ENCODE measurements at regions not wholly inside any gene's neighbourhood (a gene's known extent, or its start where the extent isn't known, plus 50 kb on each side); places are given as distances from the start of the nearest gene placed in this dataset.

- DNase-seq (ENCODE audit: insufficient read length, low spot score) (no peak), FAIRE-seq (no peak)
These were observed 265.7 kb upstream of the ANKRD55 start for GRCh38 chr5:56498759-56499395.

- no peak for DNase-seq (ENCODE audit: insufficient read length, low spot score)
- FAIRE-seq = no peak
These were observed 263.5 kb upstream of the ANKRD55 start for GRCh38 chr5:56496581-56497063.

DNA sequence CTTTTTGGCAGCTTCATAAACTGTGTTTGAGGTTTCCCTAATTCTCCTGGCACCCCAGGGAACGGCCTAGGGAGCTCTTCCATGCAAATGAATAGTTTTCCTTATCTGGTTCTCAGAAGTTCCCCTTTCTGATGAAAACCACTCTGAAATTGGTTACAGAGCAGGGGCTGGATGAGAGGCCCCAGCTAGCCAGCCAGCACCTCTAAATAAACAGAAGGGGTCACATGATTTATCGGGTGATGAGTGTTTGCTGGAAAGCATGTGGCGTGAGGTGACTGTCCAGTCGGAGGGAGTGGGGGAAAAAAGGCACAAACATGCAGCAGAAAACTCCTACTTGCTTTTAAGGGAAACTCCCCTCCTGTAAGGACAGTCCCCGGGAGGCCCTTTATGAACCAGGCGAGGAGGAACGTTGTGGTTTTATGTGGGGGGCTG is 261.2 kb upstream of the ANKRD55 start:
- DNase-seq (ENCODE audit: insufficient read length, low spot score) (no peak), FAIRE-seq (no peak)

GRCh38 chr5:56493766-56494165 is 260.6 kb upstream of the ANKRD55 start:
- FAIRE-seq = no peak

GRCh38 chr5:56493308-56493707 is 260.2 kb upstream of the ANKRD55 start:
- FAIRE-seq (no peak), DNase-seq (ENCODE audit: insufficient read length, low spot score) (no peak)

More at GRCh38 chr5:56493766-56494165, 260.6 kb upstream of the ANKRD55 start:
- DNase-seq (ENCODE audit: insufficient read length, low spot score) = no peak

- FAIRE-seq = no peak
- no peak for DNase-seq (ENCODE audit: insufficient read length, low spot score)
These were observed 259.7 kb upstream of the ANKRD55 start for GRCh38 chr5:56492812-56493211.

DNA sequence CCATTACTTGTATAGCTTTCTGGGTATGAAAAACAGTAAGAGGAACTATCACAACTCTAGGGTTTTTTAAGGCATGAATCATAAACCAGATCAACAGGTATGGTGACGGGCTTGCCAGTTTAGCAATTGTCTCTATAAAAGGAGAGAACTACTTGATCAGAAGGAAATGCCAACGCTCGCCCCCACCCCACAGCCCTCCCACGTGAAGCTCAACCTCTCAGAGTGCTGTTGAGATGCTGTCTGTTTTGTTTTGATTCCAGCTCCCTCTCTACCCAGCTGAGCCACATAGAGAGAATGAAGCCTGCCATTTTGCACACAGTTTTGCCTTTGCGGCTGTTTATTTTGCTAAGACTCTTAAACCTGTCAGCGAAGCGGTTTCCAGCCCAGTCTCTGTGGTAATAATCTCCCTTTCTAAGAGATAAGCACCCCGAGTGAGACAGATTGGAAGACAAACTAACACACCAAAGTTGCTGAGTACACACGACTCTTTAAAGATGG is 257.9 kb upstream of the ANKRD55 start:
- FAIRE-seq = no peak
- no peak for DNase-seq (ENCODE audit: insufficient read length, low spot score)

GRCh38 chr5:56489272-56489671 is 256.1 kb upstream of the ANKRD55 start:
- FAIRE-seq (no peak), DNase-seq (ENCODE audit: insufficient read length, low spot score) (no peak)

GRCh38 chr5:56487528-56488115 is 254.5 kb upstream of the ANKRD55 start:
- FAIRE-seq (no peak), DNase-seq (ENCODE audit: insufficient read length, low spot score) (no peak)

- no peak for DNase-seq (ENCODE audit: insufficient read length, low spot score)
These were observed 249.2 kb upstream of the ANKRD55 start for GRCh38 chr5:56482363-56482762.

GRCh38 chr5:56481428-56482357 is 248.6 kb upstream of the ANKRD55 start:
- DNase-seq (ENCODE audit: insufficient read length, low spot score) (no peak), FAIRE-seq (no peak)

More at GRCh38 chr5:56482363-56482762, 249.2 kb upstream of the ANKRD55 start:
- no peak for FAIRE-seq

GRCh38 chr5:56480705-56481427 is 247.7 kb upstream of the ANKRD55 start:
- FAIRE-seq (no peak), DNase-seq (ENCODE audit: insufficient read length, low spot score) (peak; percentile 56)

- DNase-seq (ENCODE audit: insufficient read length, low spot score) (no peak), FAIRE-seq (no peak)
These were observed 247.1 kb upstream of the ANKRD55 start for GRCh38 chr5:56480078-56480704.

GRCh38 chr5:56479696-56480077 is 246.6 kb upstream of the ANKRD55 start:
- FAIRE-seq = no peak
- DNase-seq (ENCODE audit: insufficient read length, low spot score) = no peak

DNA sequence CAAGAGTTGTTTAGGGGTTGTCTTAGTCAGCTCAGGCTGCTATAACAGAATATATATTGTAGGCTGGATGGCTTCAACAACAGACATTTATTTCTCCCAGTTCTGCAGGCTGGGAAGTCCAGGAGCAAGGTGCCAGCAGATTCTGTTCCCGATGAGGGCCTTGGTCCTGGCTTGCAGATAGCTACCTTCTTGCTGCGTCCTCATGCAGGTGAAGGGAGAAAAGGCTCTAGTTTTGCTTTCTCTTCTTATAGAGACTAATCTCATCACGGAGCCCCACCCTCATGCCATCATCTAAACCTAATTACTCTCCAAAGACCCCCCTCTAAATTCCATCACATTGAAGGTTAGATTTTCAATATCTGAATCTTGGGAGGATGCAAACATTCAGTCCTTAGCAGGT is 246.0 kb upstream of the ANKRD55 start:
- DNase-seq (ENCODE audit: insufficient read length, low spot score) (no peak), FAIRE-seq (no peak)

- no peak for FAIRE-seq
- DNase-seq (ENCODE audit: insufficient read length, low spot score) = no peak
These were observed 244.9 kb upstream of the ANKRD55 start for GRCh38 chr5:56478062-56478461.

- FAIRE-seq = no peak
- DNase-seq (ENCODE audit: insufficient read length, low spot score) = no peak
These were observed 243.3 kb upstream of the ANKRD55 start for GRCh38 chr5:56476487-56476856.

GRCh38 chr5:56475689-56476486 is 242.8 kb upstream of the ANKRD55 start:
- FAIRE-seq = no peak

DNA sequence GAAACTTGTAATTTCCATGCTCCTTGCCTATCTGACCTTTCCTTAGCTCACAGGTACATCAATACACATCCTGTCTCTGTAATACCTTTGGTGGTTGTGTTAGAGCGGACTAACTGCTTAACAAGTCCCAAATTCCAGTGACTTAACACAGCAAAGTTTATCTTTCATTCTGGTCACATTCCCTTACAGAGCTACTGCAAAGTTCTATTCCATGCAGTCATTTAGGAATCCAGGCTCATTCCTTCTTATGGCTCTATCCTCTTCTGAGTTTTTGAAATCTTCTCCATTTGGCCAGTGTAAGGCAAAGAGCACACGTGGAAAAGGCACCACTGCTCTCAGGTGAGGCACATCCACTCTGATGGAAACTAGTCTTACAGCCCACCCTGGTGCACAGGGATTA is 238.6 kb upstream of the ANKRD55 start:
- no peak for DNase-seq (ENCODE audit: insufficient read length, low spot score)
- no peak for FAIRE-seq

More at GRCh38 chr5:56475689-56476486, 242.8 kb upstream of the ANKRD55 start:
- no peak for DNase-seq (ENCODE audit: insufficient read length, low spot score)
